PC-3 (cell line): ENCODE measurements at regions not wholly inside any gene's neighbourhood (a gene's known extent, or its start where the extent isn't known, plus 50 kb on each side); places are given as distances from the start of the nearest gene placed in this dataset.

ENCODE experiments used
- ATAC-seq: fragments of 200-7000 bp; cut with Tn5 transposase; 2 replicates; pipeline ENCODE4 v1.9.1; 2020; ENCODE audit warnings: mild to moderate bottlenecking, moderate library complexity
- BruUV-seq: library from RNA; stranded (reverse); fragments of 400-500 nt; replicated peaks from 2 replicates; lab custom pipeline; 2021; lab: Mats Ljungman, UMichigan
- CTCF ChIA-PET: fragments of 300-600 bp; sonication (Branson Sonifier 250); formaldehyde crosslinking; loops from one replicate; lab custom pipeline; 2022; ENCODE audit warnings: antibody characterized with exemption; lab: Charles Lee
- POLR2A ChIA-PET: fragments of 300-600 bp; sonication (Branson Sonifier 250); formaldehyde crosslinking; loops from one replicate; lab custom pipeline; 2022; ENCODE audit warnings: antibody characterized with exemption; ENCODE audit not compliant: unreplicated experiment; lab: Charles Lee
- DNase-seq: peaks from one replicate; pipeline ENCODE4 v3.0.0-alpha.2; 2015
- H2AFZ ChIP-seq: fragments of 300-600 bp; sonication (generic); 2 replicates; pipeline ENCODE4 v1.6.0; 2016; ENCODE audit warnings: antibody characterized with exemption, low read length
- H3F3A ChIP-seq: fragments of 300-600 bp; sonication (generic); one replicate; pipeline ENCODE4 v1.6.0; 2017; ENCODE audit warnings: antibody characterized with exemption, low read length, control low read depth, mild to moderate bottlenecking; ENCODE audit not compliant: unreplicated experiment
- H3K27ac ChIP-seq: fragments of 300-600 bp; sonication (generic); 2 replicates; pipeline ENCODE4 v1.5.1; 2016; ENCODE audit warnings: mild to moderate bottlenecking, low read length
- H3K27me3 ChIP-seq: fragments of 300-600 bp; sonication (generic); 2 replicates; pipeline ENCODE4 v1.6.1; 2016; ENCODE audit warnings: low read length, mixed read lengths
- H3K36me3 ChIP-seq: fragments of 300-600 bp; sonication (generic); 2 replicates; pipeline ENCODE4 v1.6.1; 2016; ENCODE audit warnings: low read depth, mixed run types, low read length, mixed read lengths
- H3K4me1 ChIP-seq: fragments of 300-600 bp; sonication (generic); 2 replicates; pipeline ENCODE4 v1.5.1; 2016; ENCODE audit warnings: low read length; ENCODE audit not compliant: insufficient read depth
- H3K4me2 ChIP-seq: fragments of 300-600 bp; sonication (generic); 2 replicates; pipeline ENCODE4 v1.6.0; 2016; ENCODE audit warnings: low read length
- H3K4me3 ChIP-seq: fragments of 300-600 bp; sonication (generic); 2 replicates; pipeline ENCODE4 v1.5.1; 2016; ENCODE audit warnings: mild to moderate bottlenecking, low read length, mixed read lengths
- H3K79me2 ChIP-seq: fragments of 300-600 bp; sonication (generic); 2 replicates; pipeline ENCODE4 v1.6.1; 2017; ENCODE audit warnings: low read length, mixed read lengths
- H3K9ac ChIP-seq: fragments of 300-600 bp; sonication (generic); 2 replicates; pipeline ENCODE4 v1.6.0; 2016; ENCODE audit warnings: mild to moderate bottlenecking, low read length
- H3K9me2 ChIP-seq: fragments of 300-600 bp; sonication (generic); replicated peaks from 2 replicates; pipeline ENCODE4 v1.6.1; 2016; ENCODE audit warnings: mixed run types, low read length, mixed read lengths
- H3K9me3 ChIP-seq: fragments of 300-600 bp; sonication (generic); 2 replicates; pipeline ENCODE4 v1.6.1; 2016; ENCODE audit warnings: low read length, mixed read lengths
- H4K20me1 ChIP-seq: fragments of 300-600 bp; sonication (generic); 2 replicates; pipeline ENCODE4 v1.6.1; 2016; ENCODE audit warnings: low read length, mixed read lengths
- CTCF ChIP-seq: fragments of 300-600 bp; sonication (generic); conservative IDR thresholded peaks from 2 replicates; pipeline ENCODE4 v1.5.1; 2017; ENCODE audit warnings: antibody characterized with exemption, low read depth, mild to moderate bottlenecking, low read length
- EZH2 ChIP-seq: fragments of 300-600 bp; sonication (generic); IDR thresholded peaks from one replicate; pipeline ENCODE4 v1.6.1; 2017; ENCODE audit warnings: antibody characterized with exemption, mild to moderate bottlenecking, low read length; ENCODE audit not compliant: unreplicated experiment
- EZH2phosphoT487 ChIP-seq: fragments of 300-600 bp; sonication (generic); IDR thresholded peaks from 2 replicates; pipeline ENCODE4 v1.6.1; 2018; ENCODE audit warnings: mild to moderate bottlenecking, antibody characterized with exemption, low read length, borderline replicate concordance
- intact Hi-C: fragments of 100-400 bp; cut with micrococcal nuclease; formaldehyde crosslinking; loops from 2 replicates; pipeline ENCODE4 v1.9.0; 2023

GRCh38 chr16:9500872-9501271 lies 409.4 kb downstream of the HAPSTR1 start:
- no peaks in the 10 kb centered on the region for H3K36me3 ChIP-seq
- TF ChIP-seq CTCF, result no peak
- TF ChIP-seq EZH2, result no peak
- TF ChIP-seq EZH2phosphoT487, result no peak
- DNase-seq, result no peak
- no peaks in the 10 kb centered on the region for H3F3A ChIP-seq
- H3K4me1 ChIP-seq, result no peaks in the 10 kb centered on the region
- no peak overlapping the region for H3K4me2 ChIP-seq
- ChIA-PET POLR2A (no interaction called here), CTCF (no interaction called here)
- no TSS peak for BruUV-seq
- no peaks in the 10 kb centered on the region for H3K9me3 ChIP-seq
- H2AFZ ChIP-seq, result no peak overlapping the region
- H3K9me2 ChIP-seq, result no peaks in the 10 kb centered on the region
- H4K20me1 ChIP-seq, result no peaks in the 10 kb centered on the region
- H3K4me3 ChIP-seq, result no peak overlapping the region
- no peak overlapping the region for H3K9ac ChIP-seq
- no peaks in the 10 kb centered on the region for H3K27me3 ChIP-seq
- no peak for ATAC-seq
- no peak overlapping the region for H3K27ac ChIP-seq
- intact Hi-C loops, result no loop called here
- H3K79me2 ChIP-seq, result no peaks in the 10 kb centered on the region

GRCh38 chr16:9503251-9503984 lies 412.0 kb downstream of the HAPSTR1 start:
- no peak overlapping the region for H3K27ac ChIP-seq
- ATAC-seq (no peak), DNase-seq (no peak)
- no peak overlapping the region for H2AFZ ChIP-seq
- no peaks in the 10 kb centered on the region for H3K36me3 ChIP-seq
- H3K9me3 ChIP-seq, result no peaks in the 10 kb centered on the region
- H3F3A ChIP-seq, result no peaks in the 10 kb centered on the region
- H4K20me1 ChIP-seq, result no peaks in the 10 kb centered on the region
- no peak overlapping the region for H3K4me3 ChIP-seq
- H3K27me3 ChIP-seq, result no peaks in the 10 kb centered on the region
- H3K4me1 ChIP-seq, result no peaks in the 10 kb centered on the region
- no peaks in the 10 kb centered on the region for H3K79me2 ChIP-seq
- ChIA-PET CTCF (no interaction called here), POLR2A (no interaction called here)
- H3K9me2 ChIP-seq, result no peaks in the 10 kb centered on the region
- H3K4me2 ChIP-seq, result no peak overlapping the region
- TF ChIP-seq EZH2phosphoT487 (no peak), EZH2 (no peak), CTCF (no peak)
- H3K9ac ChIP-seq, result no peak overlapping the region
- intact Hi-C loops, result no loop called here
- no TSS peak for BruUV-seq

GRCh38 chr16:9508328-9508936 lies 417.0 kb downstream of the HAPSTR1 start:
- no peak overlapping the region for H3K9ac ChIP-seq
- no peaks in the 10 kb centered on the region for H3F3A ChIP-seq
- no peak for ATAC-seq
- TF ChIP-seq EZH2 (no peak), CTCF (no peak), EZH2phosphoT487 (no peak)
- no peak overlapping the region for H2AFZ ChIP-seq
- no peaks in the 10 kb centered on the region for H3K9me2 ChIP-seq
- H3K4me1 ChIP-seq, result no peaks in the 10 kb centered on the region
- H3K27ac ChIP-seq, result no peak overlapping the region
- ChIA-PET POLR2A (no interaction called here), CTCF (no interaction called here)
- no peak for DNase-seq
- no peak overlapping the region for H3K4me2 ChIP-seq
- no peak overlapping the region for H3K4me3 ChIP-seq
- intact Hi-C loops, result no loop called here
- no peaks in the 10 kb centered on the region for H3K9me3 ChIP-seq
- no peaks in the 10 kb centered on the region for H3K36me3 ChIP-seq
- no peaks in the 10 kb centered on the region for H4K20me1 ChIP-seq
- no peaks in the 10 kb centered on the region for H3K79me2 ChIP-seq
- BruUV-seq, result no TSS peak
- no peaks in the 10 kb centered on the region for H3K27me3 ChIP-seq
